K562 (cell line): ENCODE measurements at regions not wholly inside any gene's neighbourhood (a gene's known extent, or its start where the extent isn't known, plus 50 kb on each side); places are given as distances from the start of the nearest gene placed in this dataset.

Experiments used
- FOXA1 ChIP-seq: fragments of 450-650 bp; IDR thresholded peaks from 2 replicates; pipeline ENCODE4 v1.6.1; 2016; ENCODE audit warnings: mild to moderate bottlenecking, borderline replicate concordance
- NCOA1 ChIP-seq: fragments of 450-650 bp; IDR thresholded peaks from 2 replicates; pipeline ENCODE4 v1.6.1; 2016; ENCODE audit warnings: low read depth
- NR2C1 ChIP-seq, 2 experiments: fragments of 450-650 bp; IDR thresholded peaks; 2 replicates each; pipeline ENCODE4 v1.6.1; 2017; ENCODE audit warnings: mild to moderate bottlenecking in 2 of 2, antibody characterized with exemption in 1 of 2, inconsistent platforms in 1 of 2, missing compliant biosample characterization in 1 of 2, missing genetic modification characterization in 1 of 2
- PHF20 ChIP-seq: fragments of 450-650 bp; IDR thresholded peaks from 2 replicates; pipeline ENCODE4 v1.6.1; 2018; ENCODE audit not compliant: partially characterized antibody
- REST ChIP-seq, 2 experiments: fragments of 450-650 bp; formaldehyde crosslinking in 1 of 2; IDR thresholded peaks; 2 replicates each; pipeline versions ENCODE4 v1.4.0 to v1.6.1; 2014 to 2020; ENCODE audit warnings: mild to moderate bottlenecking in 2 of 2, borderline replicate concordance in 1 of 2, low read depth in 1 of 2
- SUPT5H ChIP-seq: fragments of 450-650 bp; IDR thresholded peaks from 2 replicates; pipeline ENCODE4 v1.6.1; 2016
- ZNF778 ChIP-seq: fragments of 450-650 bp; formaldehyde crosslinking; IDR thresholded peaks from 2 replicates; pipeline ENCODE4 v1.4.0; 2020; ENCODE audit warnings: mild to moderate bottlenecking, moderate library complexity
- ZSCAN32 ChIP-seq: fragments of 450-650 bp; formaldehyde crosslinking; IDR thresholded peaks from 2 replicates; pipeline ENCODE4 v1.4.0; 2020; ENCODE audit warnings: mild to moderate bottlenecking, moderate library complexity
- TF ChIP-seq, protein P1 (sequence below): sonication (generic); formaldehyde crosslinking; IDR thresholded peaks from 2 replicates; pipeline ENCODE4 v1.8.0; 2023; ENCODE audit warnings: missing genetic modification reagents, mild to moderate bottlenecking, borderline replicate concordance
- TF ChIP-seq, protein P2 (sequence below): fragments of 250-450 bp; sonication (Bioruptor Pico); IDR thresholded peaks from 2 replicates; pipeline ENCODE4 v1.5.0; 2021

- TF ChIP-seq, protein P1, sequence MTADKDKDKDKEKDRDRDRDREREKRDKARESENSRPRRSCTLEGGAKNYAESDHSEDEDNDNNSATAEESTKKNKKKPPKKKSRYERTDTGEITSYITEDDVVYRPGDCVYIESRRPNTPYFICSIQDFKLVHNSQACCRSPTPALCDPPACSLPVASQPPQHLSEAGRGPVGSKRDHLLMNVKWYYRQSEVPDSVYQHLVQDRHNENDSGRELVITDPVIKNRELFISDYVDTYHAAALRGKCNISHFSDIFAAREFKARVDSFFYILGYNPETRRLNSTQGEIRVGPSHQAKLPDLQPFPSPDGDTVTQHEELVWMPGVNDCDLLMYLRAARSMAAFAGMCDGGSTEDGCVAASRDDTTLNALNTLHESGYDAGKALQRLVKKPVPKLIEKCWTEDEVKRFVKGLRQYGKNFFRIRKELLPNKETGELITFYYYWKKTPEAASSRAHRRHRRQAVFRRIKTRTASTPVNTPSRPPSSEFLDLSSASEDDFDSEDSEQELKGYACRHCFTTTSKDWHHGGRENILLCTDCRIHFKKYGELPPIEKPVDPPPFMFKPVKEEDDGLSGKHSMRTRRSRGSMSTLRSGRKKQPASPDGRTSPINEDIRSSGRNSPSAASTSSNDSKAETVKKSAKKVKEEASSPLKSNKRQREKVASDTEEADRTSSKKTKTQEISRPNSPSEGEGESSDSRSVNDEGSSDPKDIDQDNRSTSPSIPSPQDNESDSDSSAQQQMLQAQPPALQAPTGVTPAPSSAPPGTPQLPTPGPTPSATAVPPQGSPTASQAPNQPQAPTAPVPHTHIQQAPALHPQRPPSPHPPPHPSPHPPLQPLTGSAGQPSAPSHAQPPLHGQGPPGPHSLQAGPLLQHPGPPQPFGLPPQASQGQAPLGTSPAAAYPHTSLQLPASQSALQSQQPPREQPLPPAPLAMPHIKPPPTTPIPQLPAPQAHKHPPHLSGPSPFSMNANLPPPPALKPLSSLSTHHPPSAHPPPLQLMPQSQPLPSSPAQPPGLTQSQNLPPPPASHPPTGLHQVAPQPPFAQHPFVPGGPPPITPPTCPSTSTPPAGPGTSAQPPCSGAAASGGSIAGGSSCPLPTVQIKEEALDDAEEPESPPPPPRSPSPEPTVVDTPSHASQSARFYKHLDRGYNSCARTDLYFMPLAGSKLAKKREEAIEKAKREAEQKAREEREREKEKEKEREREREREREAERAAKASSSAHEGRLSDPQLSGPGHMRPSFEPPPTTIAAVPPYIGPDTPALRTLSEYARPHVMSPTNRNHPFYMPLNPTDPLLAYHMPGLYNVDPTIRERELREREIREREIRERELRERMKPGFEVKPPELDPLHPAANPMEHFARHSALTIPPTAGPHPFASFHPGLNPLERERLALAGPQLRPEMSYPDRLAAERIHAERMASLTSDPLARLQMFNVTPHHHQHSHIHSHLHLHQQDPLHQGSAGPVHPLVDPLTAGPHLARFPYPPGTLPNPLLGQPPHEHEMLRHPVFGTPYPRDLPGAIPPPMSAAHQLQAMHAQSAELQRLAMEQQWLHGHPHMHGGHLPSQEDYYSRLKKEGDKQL (CRISPR knock-in tag): no peak
- TF ChIP-seq, protein P2, sequence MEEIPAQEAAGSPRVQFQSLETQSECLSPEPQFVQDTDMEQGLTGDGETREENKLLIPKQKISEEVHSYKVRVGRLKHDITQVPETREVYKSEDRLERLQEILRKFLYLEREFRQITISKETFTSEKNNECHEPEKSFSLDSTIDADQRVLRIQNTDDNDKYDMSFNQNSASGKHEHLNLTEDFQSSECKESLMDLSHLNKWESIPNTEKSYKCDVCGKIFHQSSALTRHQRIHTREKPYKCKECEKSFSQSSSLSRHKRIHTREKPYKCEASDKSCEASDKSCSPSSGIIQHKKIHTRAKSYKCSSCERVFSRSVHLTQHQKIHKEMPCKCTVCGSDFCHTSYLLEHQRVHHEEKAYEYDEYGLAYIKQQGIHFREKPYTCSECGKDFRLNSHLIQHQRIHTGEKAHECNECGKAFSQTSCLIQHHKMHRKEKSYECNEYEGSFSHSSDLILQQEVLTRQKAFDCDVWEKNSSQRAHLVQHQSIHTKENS (CRISPR knock-in tag): no peak
- TF ChIP-seq ZNF778 (CRISPR knock-in tag) (no peak), NR2C1 (IDR thresholded peaks at IDR 0.05) (no peak), NR2C1 (tag; IDR thresholded peaks at IDR 0.05) (no peak), FOXA1 (no peak), NCOA1 (no peak), SUPT5H (no peak), PHF20 (no peak), REST (IDR thresholded peaks at IDR 0.05; ENCODE audit: borderline replicate concordance) (no peak), REST (CRISPR knock-in tag; IDR thresholded peaks at IDR 0.05; ENCODE audit: low read depth) (no peak), ZSCAN32 (CRISPR knock-in tag) (no peak)
Observed at GRCh38 chr12:93000026-93000425, 70.9 kb upstream of the EEA1 start (continued).
